Stimulated activated CD8-positive, alpha-beta memory T cell treated with anti-CD3 and anti-CD28 coated beads, Interleukin-7, amount 100 ng/mL, for 1 hour (primary cell): ENCODE measurements at regions not wholly inside any gene's neighbourhood (a gene's known extent, or its start where the extent isn't known, plus 50 kb on each side); places are given as distances from the start of the nearest gene placed in this dataset.
"Not testable (repeated sequence)": the region's sequence is repeated elsewhere in the genome, so short reads cannot be mapped to it uniquely, and the experiment has no call there.

Experiments used
- DNase-seq, 2 donors: peaks; one replicate each; pipeline ENCODE4 v3.0.0-alpha.2; 2020; ENCODE audit warnings: low read depth in 2 of 2

- DNase-seq = no peak
These were observed 569.0 kb downstream of the LTN1 start for GRCh38 chr21:28423521-28424190.

- no peak for DNase-seq
These were observed 570.8 kb downstream of the LTN1 start for GRCh38 chr21:28421716-28422524.

GRCh38 chr21:28419811-28420210, 572.9 kb downstream of the LTN1 start:
- DNase-seq = no peak

GRCh38 chr21:28418726-28419514, 573.8 kb downstream of the LTN1 start:
- DNase-seq = no peak

GRCh38 chr21:28410256-28410655, 582.4 kb downstream of the LTN1 start:
- DNase-seq = no peak

GRCh38 chr21:28402616-28402989, 590.1 kb downstream of the LTN1 start:
- DNase-seq = no peak

- no peak for DNase-seq
These were observed 595.6 kb downstream of the LTN1 start for GRCh38 chr21:28397040-28397439.

- no peak for DNase-seq
These were observed 596.3 kb downstream of the LTN1 start for GRCh38 chr21:28396421-28396820.

- no peak for DNase-seq
These were observed 599.4 kb downstream of the LTN1 start for GRCh38 chr21:28393279-28393678.

- DNase-seq = no peak
These were observed 600.5 kb downstream of the LTN1 start for GRCh38 chr21:28391938-28392849.

GRCh38 chr21:28387220-28387619, 605.5 kb downstream of the LTN1 start:
- DNase-seq = no peak

GRCh38 chr21:28385845-28386244, 606.8 kb downstream of the LTN1 start:
- DNase-seq = no peak

GRCh38 chr21:28381000-28381745, 611.5 kb downstream of the LTN1 start:
- DNase-seq = not testable (repeated sequence)

- no peak for DNase-seq
These were observed 612.4 kb downstream of the LTN1 start for GRCh38 chr21:28380241-28380640.

GRCh38 chr21:28378026-28378425, 614.7 kb downstream of the LTN1 start:
- DNase-seq = no peak

- no peak for DNase-seq
These were observed 616.8 kb downstream of the LTN1 start for GRCh38 chr21:28375708-28376385.

- no peak for DNase-seq
These were observed 617.8 kb downstream of the LTN1 start for GRCh38 chr21:28374881-28375280.

- no peak for DNase-seq
These were observed 621.0 kb downstream of the LTN1 start for GRCh38 chr21:28371713-28372112.

- DNase-seq = no peak
These were observed 633.4 kb downstream of the LTN1 start for GRCh38 chr21:28359300-28359699.

- DNase-seq = no peak
These were observed 634.0 kb downstream of the LTN1 start for GRCh38 chr21:28358702-28359101.
